Pancreas (tissue), 10 donors: ENCODE measurements at regions not wholly inside any gene's neighbourhood (a gene's known extent, or its start where the extent isn't known, plus 50 kb on each side); places are given as distances from the start of the nearest gene placed in this dataset.

ENCODE experiments used
- ATAC-seq, 4 donors: fragments of 200-7000 bp; cut with Tn5 transposase; one replicate each; pipeline versions ENCODE4 v1.8.0 to v1.9.1; 2020; ENCODE audit warnings: mild to moderate bottlenecking in 4 of 4, moderate library complexity in 4 of 4
- DNase-seq, 6 donors: peaks; one replicate each; pipeline ENCODE4 v3.0.0-alpha.2; 2020
- FAIRE-seq: peaks from 2 replicates; lab custom pipeline; 2012; peaks lifted over from hg19 to GRCh38; lab: Jason Lieb, UNC
- H3K27ac ChIP-seq, 4 donors: fragments of 200-600 bp; sonication (generic); 1 replicate in 3 of 4; 2 replicates in 1 of 4; pipeline versions ENCODE4 v1.5.0 to v1.8.0; 2020
- H3K27me3 ChIP-seq, 4 donors: fragments of 200-600 bp; one replicate each; pipeline ENCODE4 v1.8.0; 2021
- H3K36me3 ChIP-seq, 3 donors: fragments of 200-600 bp; sonication (generic) in 1 of 3; one replicate each; pipeline versions ENCODE4 v1.5.0 to v1.8.0; 2020 to 2021
- H3K4me1 ChIP-seq, 3 donors: fragments of 200-600 bp; one replicate each; pipeline ENCODE4 v1.8.0; 2021
- H3K4me3 ChIP-seq, 4 donors: fragments of 200-600 bp; sonication (generic) in 2 of 4; one replicate each; pipeline versions ENCODE4 v1.5.0 to v1.8.0; 2020 to 2021
- H3K9me3 ChIP-seq, 4 donors: fragments of 200-600 bp; one replicate each; pipeline ENCODE4 v1.8.0; 2021
- WGBS, 2 donors: extraction: QIAGEN DNeasy Blood & Tissue Kit; methylation state at CpG; one replicate each; pipeline ENCODE4 v1.1.7; 2013; 5-methylcytosine and 5-hydroxymethylcytosine counted together
- intact Hi-C, 3 donors: fragments of 100-400 bp; cut with DNase I; formaldehyde crosslinking; loops; one replicate each; pipeline versions ENCODE4 v1.11.1 to v1.14.2; 2022
- TF ChIP-seq, protein P1 (sequence below), 4 donors: fragments of 200-600 bp; sonication (generic) in 3 of 4; IDR thresholded peaks; one replicate each; pipeline versions ENCODE4 v1.5.0 to v1.8.0; 2021; ENCODE audit warnings: antibody characterized with exemption in 4 of 4
- donor health status: healthy with polysubstance abuse.
- donor health status: DM: no; HTN: no; CAD: no; lungs with moderate emphysema.
- donor health status: DM: no; HTN: no; CAD: no.
- donor health status: control.
- donor health status: control.
- donor health status: Bipolar disorder and iron deficiency.
- donor health status: DM: yes; HTN: yes; CAD: no.
- donor health status: DM: no; HTN: no; CAD: no.
- donor health status: DM: no; HTN: no; CAD: no.
- donor health status: DM: yes; HTN: yes; CAD: no.

DNA sequence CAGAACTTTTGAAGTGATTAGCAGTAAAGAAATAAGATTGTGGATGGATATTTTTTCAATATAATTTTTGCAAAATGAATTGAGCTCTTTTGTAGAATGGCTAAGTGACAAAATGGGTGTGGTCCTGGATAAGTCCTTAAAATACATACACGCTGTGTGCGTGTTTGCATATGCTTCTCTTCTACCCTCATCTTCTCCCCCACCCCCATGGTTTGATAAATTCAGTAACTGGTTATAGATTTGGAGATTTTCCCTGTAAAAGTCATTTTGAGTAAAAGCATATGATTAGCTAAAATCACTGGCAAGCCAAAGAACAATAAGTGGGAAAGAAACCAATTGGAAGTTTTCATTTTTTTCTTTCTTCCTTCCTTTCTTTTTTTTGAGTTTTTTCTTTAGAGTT, 453.9 kb upstream of the MDFIC2 start:
- Histone ChIP-seq H3K9me3 (peaks cover 0 to 4% (median 0%) of the 10 kb centered on the region in 4 donors), H3K27me3 (no peaks in the 10 kb centered on the region), H3K4me1 (no peaks in the 10 kb centered on the region), H3K27ac (no peak overlapping the region), H3K4me3 (no peak overlapping the region), H3K36me3 (no peaks in the 10 kb centered on the region)
- ATAC-seq (no peak), FAIRE-seq (no peak), DNase-seq (no peak)
- TF ChIP-seq, protein P1, sequence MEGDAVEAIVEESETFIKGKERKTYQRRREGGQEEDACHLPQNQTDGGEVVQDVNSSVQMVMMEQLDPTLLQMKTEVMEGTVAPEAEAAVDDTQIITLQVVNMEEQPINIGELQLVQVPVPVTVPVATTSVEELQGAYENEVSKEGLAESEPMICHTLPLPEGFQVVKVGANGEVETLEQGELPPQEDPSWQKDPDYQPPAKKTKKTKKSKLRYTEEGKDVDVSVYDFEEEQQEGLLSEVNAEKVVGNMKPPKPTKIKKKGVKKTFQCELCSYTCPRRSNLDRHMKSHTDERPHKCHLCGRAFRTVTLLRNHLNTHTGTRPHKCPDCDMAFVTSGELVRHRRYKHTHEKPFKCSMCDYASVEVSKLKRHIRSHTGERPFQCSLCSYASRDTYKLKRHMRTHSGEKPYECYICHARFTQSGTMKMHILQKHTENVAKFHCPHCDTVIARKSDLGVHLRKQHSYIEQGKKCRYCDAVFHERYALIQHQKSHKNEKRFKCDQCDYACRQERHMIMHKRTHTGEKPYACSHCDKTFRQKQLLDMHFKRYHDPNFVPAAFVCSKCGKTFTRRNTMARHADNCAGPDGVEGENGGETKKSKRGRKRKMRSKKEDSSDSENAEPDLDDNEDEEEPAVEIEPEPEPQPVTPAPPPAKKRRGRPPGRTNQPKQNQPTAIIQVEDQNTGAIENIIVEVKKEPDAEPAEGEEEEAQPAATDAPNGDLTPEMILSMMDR (IDR thresholded peaks at IDR 0.05) = no peak
- intact Hi-C loops = no loop called here
- 78 to 80% methylated on average over 2 of the region's 2 CpGs for WGBS, 2 donors

DNA sequence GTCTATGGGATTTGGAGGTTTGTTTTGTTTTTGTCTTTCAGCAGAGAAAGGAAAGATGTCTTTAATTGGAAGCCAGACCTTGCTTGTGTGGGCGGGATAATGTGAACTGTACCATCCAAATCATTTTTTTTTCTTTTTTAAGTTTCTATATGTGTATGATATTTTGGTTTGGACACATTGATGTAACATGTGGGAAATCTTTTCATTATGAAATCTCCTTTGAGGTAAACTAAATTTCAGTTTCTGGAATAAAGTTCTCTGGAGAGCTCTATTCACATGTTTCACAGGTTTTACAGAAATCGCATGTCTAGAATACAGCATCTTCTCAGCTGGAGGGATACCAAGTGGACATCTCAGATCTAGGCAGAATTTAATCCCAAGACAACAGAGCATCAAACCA, 451.5 kb upstream of the MDFIC2 start:
- intact Hi-C loops = no loop called here
- Histone ChIP-seq H3K27ac (no peak overlapping the region), H3K9me3 (peaks cover 0 to 4% (median 0%) of the 10 kb centered on the region in 4 donors), H3K27me3 (no peaks in the 10 kb centered on the region), H3K4me3 (no peak overlapping the region), H3K4me1 (no peaks in the 10 kb centered on the region), H3K36me3 (no peaks in the 10 kb centered on the region)
- TF ChIP-seq, protein P1 (IDR thresholded peaks at IDR 0.05) = no peak
- ATAC-seq = no peak
- DNase-seq = no peak
- 86 to 90% methylated on average over 2 of the region's 2 CpGs for WGBS, 2 donors
- FAIRE-seq = no peak

DNA sequence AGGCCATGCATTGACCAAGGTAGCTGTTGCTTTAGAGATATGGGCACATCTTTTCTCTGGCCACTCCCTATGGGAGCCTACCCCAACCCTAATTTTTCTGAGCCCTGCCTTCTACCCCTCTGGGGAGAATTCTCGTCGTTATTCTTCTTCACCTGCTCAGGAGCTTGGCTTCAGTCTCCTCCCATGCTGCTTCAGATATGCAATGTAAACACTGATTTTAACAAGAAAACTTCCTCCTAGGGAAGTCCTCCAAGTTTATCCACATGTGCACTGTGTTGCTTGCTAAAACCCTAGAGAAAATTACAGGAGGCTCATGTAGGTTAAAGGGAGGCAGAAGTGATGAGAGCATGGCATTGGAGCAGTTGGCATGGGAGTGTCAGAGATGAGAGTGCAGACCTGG, 445.2 kb upstream of the MDFIC2 start:
- H3K4me1 ChIP-seq = no peaks in the 10 kb centered on the region
- no peaks in the 10 kb centered on the region for H3K27me3 ChIP-seq
- no peaks in the 10 kb centered on the region for H3K36me3 ChIP-seq
- no peak overlapping the region for H3K4me3 ChIP-seq
- FAIRE-seq = no peak
- 18 to 21% methylated on average over 2 of the region's 2 CpGs for whole genome bisulfite sequencing, 2 donors
- intact Hi-C loops = no loop called here
- TF ChIP-seq, protein P1 (IDR thresholded peaks at IDR 0.05) = no peak
- no peaks in the 10 kb centered on the region for H3K9me3 ChIP-seq
- peak in 3 of 4 donors; percentile 57 to 79 (median 59) for ATAC-seq
- DNase-seq = no peak
- no peak overlapping the region for H3K27ac ChIP-seq

DNA sequence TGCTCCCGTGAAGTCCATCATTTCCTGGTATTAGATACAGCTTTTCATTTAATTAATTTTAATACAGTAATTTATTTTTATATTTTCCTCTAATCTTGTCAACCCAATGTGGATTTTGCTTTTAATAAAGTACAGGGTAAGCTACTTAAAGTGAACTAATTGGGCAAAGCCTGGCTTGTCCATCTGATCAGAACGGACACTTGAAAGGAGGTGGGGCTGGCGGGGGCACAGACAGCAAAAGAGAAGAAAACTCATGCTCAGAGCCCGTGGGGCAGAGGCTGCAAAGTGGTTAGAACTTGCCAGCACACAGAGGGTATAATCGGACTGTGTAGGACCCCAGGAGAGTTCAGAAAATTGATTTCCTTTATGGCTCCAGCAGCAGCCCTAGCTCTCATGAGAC, 443.1 kb upstream of the MDFIC2 start:
- TF ChIP-seq, protein P1 (IDR thresholded peaks at IDR 0.05) = no peak
- no peaks in the 10 kb centered on the region for H3K36me3 ChIP-seq
- no peak for ATAC-seq
- H3K4me3 ChIP-seq = no peak overlapping the region
- H3K27me3 ChIP-seq = no peaks in the 10 kb centered on the region
- no peaks in the 10 kb centered on the region for H3K4me1 ChIP-seq
- H3K27ac ChIP-seq = no peak overlapping the region
- FAIRE-seq = no peak
- 75 to 76% methylated on average over 5 of the region's 5 CpGs for WGBS, 2 donors
- intact Hi-C loops = no loop called here
- DNase-seq = no peak
- H3K9me3 ChIP-seq = no peaks in the 10 kb centered on the region

DNA sequence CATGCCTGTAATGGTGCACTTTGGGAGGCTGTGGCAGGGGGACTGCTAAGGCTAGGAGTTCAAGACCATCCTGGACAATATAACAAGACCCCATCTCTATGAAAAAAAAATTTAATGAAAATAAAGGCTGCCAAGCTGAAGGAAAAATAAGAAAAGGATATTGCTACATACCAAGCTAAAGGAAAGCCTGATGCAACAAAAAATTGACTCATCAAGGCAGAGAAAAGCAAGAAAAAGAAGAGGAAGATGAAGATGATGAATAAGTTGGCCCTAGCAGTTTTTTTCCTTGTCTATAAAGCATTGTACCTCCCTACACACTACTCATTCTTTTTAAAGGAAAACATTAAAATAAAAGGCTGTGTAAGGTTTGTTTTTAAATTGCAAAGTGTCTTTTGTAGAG, 441.9 kb upstream of the MDFIC2 start:
- TF ChIP-seq, protein P1 (IDR thresholded peaks at IDR 0.05) = no peak
- intact Hi-C loops = no loop called here
- FAIRE-seq = no peak

More for the DNA sequence above, 441.9 kb upstream of the MDFIC2 start:
- Histone ChIP-seq H3K9me3 (no peaks in the 10 kb centered on the region), H3K27ac (no peak overlapping the region), H3K36me3 (no peaks in the 10 kb centered on the region), H3K4me1 (no peaks in the 10 kb centered on the region), H3K27me3 (no peaks in the 10 kb centered on the region), H3K4me3 (no peak overlapping the region)
- ATAC-seq = no peak
- DNase-seq = no peak
